ENCODE measurements at regions not wholly inside any gene's neighbourhood (a gene's known extent, or its start where the extent isn't known, plus 50 kb on each side); places are given as distances from the start of the nearest gene placed in this dataset.

- no peak for TF ChIP-seq CHD7 (IDR thresholded peaks at IDR 0.05; ENCODE audit: insufficient replicate concordance, low read length)
- no peak for TF ChIP-seq SP1 (IDR thresholded peaks at IDR 0.05; ENCODE audit: low read depth, low read length)
Observed at GRCh38 chr7:68789597-68789996, 808.7 kb upstream of the AUTS2 start (continued).

Measured in H1 (cell line).